IMR-90 (cell line): ENCODE measurements at regions not wholly inside any gene's neighbourhood (a gene's known extent, or its start where the extent isn't known, plus 50 kb on each side); places are given as distances from the start of the nearest gene placed in this dataset.
A peak's percentile ranks its signal among the peaks of the same experiment; 100 is the strongest.

ENCODE experiments used
- ATAC-seq: fragments of 200-7000 bp; cut with Tn5 transposase; 2 replicates; pipeline ENCODE4 v1.9.1; 2020; ENCODE audit warnings: low read depth, mild to moderate bottlenecking, moderate library complexity
- BruUV-seq: library from RNA; stranded (reverse); fragments of 400-500 nt; replicated peaks from 2 replicates; lab custom pipeline; 2021; lab: Mats Ljungman, UMichigan
- CTCF ChIA-PET: fragments of 300-600 bp; formaldehyde crosslinking; extraction: SDS; loops from one replicate; lab custom pipeline; 2021; ENCODE audit warnings: antibody characterized with exemption; lab: Yijun Ruan, JAX
- POLR2A ChIA-PET: fragments of 300-600 bp; sonication (Branson Sonifier 250); formaldehyde crosslinking; loops from one replicate; lab custom pipeline; 2022; ENCODE audit warnings: antibody characterized with exemption; ENCODE audit not compliant: unreplicated experiment; lab: Charles Lee
- DNase-seq: peaks from one replicate; pipeline ENCODE4 v3.0.0; 2013
- H2AFZ ChIP-seq: replicated peaks from 2 replicates; pipeline ENCODE3; 2013; ENCODE audit warnings: low read length, mild to moderate bottlenecking; ENCODE audit not compliant: poor library complexity
- H2AK5ac ChIP-seq: 2 replicates; pipeline ENCODE4 v1.6.1; 2013; ENCODE audit warnings: low read depth, low read length, inconsistent platforms
- H2AK9ac ChIP-seq: replicated peaks from 2 replicates; pipeline ENCODE3; 2013; ENCODE audit warnings: mild to moderate bottlenecking, low read depth, low read length, moderate library complexity; ENCODE audit not compliant: poor library complexity
- H2BK120ac ChIP-seq: 2 replicates; pipeline ENCODE4 v1.6.1; 2013; ENCODE audit warnings: low read depth, low read length, inconsistent platforms
- H2BK15ac ChIP-seq: 3 replicates; pipeline ENCODE4 v1.6.1; 2013; ENCODE audit warnings: low read depth, low read length, inconsistent platforms
- H2BK20ac ChIP-seq: 2 replicates; pipeline ENCODE4 v1.6.1; 2013; ENCODE audit warnings: low read depth, mild to moderate bottlenecking, inconsistent platforms, low read length, moderate library complexity
- H2BK5ac ChIP-seq: 2 replicates; pipeline ENCODE4 v1.6.1; 2013; ENCODE audit warnings: mild to moderate bottlenecking, low read depth, low read length, inconsistent platforms; ENCODE audit not compliant: poor library complexity, severe bottlenecking
- H3K14ac ChIP-seq: replicated peaks from 2 replicates; pipeline ENCODE4 v1.6.1; 2013; ENCODE audit warnings: low read depth, low read length, inconsistent platforms
- H3K18ac ChIP-seq: 2 replicates; pipeline ENCODE4 v1.6.1; 2013; ENCODE audit warnings: low read depth, low read length, control low read depth
- H3K23ac ChIP-seq: 2 replicates; pipeline ENCODE4 v1.6.1; 2013; ENCODE audit warnings: low read depth, low read length, inconsistent platforms
- H3K27ac ChIP-seq: 2 replicates; pipeline ENCODE4 v1.5.1; 2013; ENCODE audit warnings: mild to moderate bottlenecking, control low read depth, low read length; ENCODE audit not compliant: insufficient read depth
- H3K27me3 ChIP-seq: 2 replicates; pipeline ENCODE4 v1.6.1; 2013; ENCODE audit warnings: low read length; ENCODE audit not compliant: control insufficient read depth, insufficient read depth
- H3K36me3 ChIP-seq: 2 replicates; pipeline ENCODE4 v1.6.1; 2013; ENCODE audit warnings: low read length, mixed read lengths; ENCODE audit not compliant: control insufficient read depth, insufficient read depth
- H3K4ac ChIP-seq: 2 replicates; pipeline ENCODE4 v1.6.1; 2013; ENCODE audit warnings: low read depth, low read length, inconsistent platforms
- H3K4me1 ChIP-seq: 2 replicates; pipeline ENCODE4 v1.6.1; 2013; ENCODE audit warnings: low read length, mixed read lengths; ENCODE audit not compliant: control insufficient read depth, insufficient read depth
- H3K4me2 ChIP-seq: 2 replicates; pipeline ENCODE4 v1.6.1; 2013; ENCODE audit warnings: low read depth, mild to moderate bottlenecking, control low read depth, low read length, moderate library complexity
- H3K4me3 ChIP-seq: 2 replicates; pipeline ENCODE4 v1.5.1; 2013; ENCODE audit warnings: low read depth, mild to moderate bottlenecking, control low read depth, low read length, moderate library complexity; ENCODE audit not compliant: insufficient read depth
- H3K56ac ChIP-seq: 2 replicates; pipeline ENCODE4 v1.6.1; 2013; ENCODE audit warnings: low read length, inconsistent platforms; ENCODE audit not compliant: insufficient read depth; ENCODE audit errors: extremely low read depth
- H3K79me1 ChIP-seq, 2 experiments: 2 replicates each; pipeline ENCODE4 v1.6.1; 2013; ENCODE audit warnings: low read length in 2 of 2, inconsistent platforms in 1 of 2, low read depth in 1 of 2
- H3K9ac ChIP-seq: 2 replicates; pipeline ENCODE4 v1.6.1; 2013; ENCODE audit warnings: low read depth, low read length, control low read depth
- H3K9me1 ChIP-seq: 2 replicates; pipeline ENCODE4 v1.6.1; 2013; ENCODE audit warnings: low read length, inconsistent platforms; ENCODE audit not compliant: insufficient read depth
- H3K9me3 ChIP-seq: 2 replicates; pipeline ENCODE4 v1.6.1; 2013; ENCODE audit warnings: low read length; ENCODE audit not compliant: control insufficient read depth, insufficient read depth
- H4K20me1 ChIP-seq: 2 replicates; pipeline ENCODE4 v1.6.1; 2013; ENCODE audit warnings: low read length, inconsistent platforms; ENCODE audit not compliant: insufficient read depth
- H4K5ac ChIP-seq: 2 replicates; pipeline ENCODE4 v1.6.1; 2013; ENCODE audit warnings: mild to moderate bottlenecking, low read depth, low read length, control low read depth
- H4K8ac ChIP-seq, 2 experiments: 2 replicates each; pipeline ENCODE4 v1.6.1; 2013; ENCODE audit warnings: low read depth in 2 of 2, low read length in 2 of 2, control low read depth in 1 of 2, inconsistent platforms in 1 of 2
- H4K91ac ChIP-seq: 2 replicates; pipeline ENCODE4 v1.6.1; 2013; ENCODE audit warnings: low read depth, low read length, inconsistent platforms; ENCODE audit not compliant: insufficient read depth
- MAFK ChIP-seq: IDR thresholded peaks from 2 replicates; pipeline ENCODE4 v1.6.1; 2012; ENCODE audit warnings: low read depth, low read length, improper control_type of control experiment
- POLR2A ChIP-seq: IDR thresholded peaks from 2 replicates; pipeline ENCODE4 v1.6.1; 2012; ENCODE audit warnings: mild to moderate bottlenecking, low read depth, low read length
- WGBS, 2 experiments: methylation state at CpG; one replicate each; pipeline versions ENCODE4 v1.1.5 to v1.1.7; 2013; ENCODE audit warnings: missing lambda C conversion rate in 2 of 2; ENCODE audit not compliant: insufficient read length in 1 of 2; ENCODE audit errors: extremely low coverage in 2 of 2; 5-methylcytosine and 5-hydroxymethylcytosine counted together
- dilution Hi-C: fragments of 300-500 bp; cut with HindIII; formaldehyde crosslinking; loops from one replicate; pipeline ENCODE4 v1.14.3; 2018; ENCODE audit warnings: low sequenced_read_pairs; ENCODE audit not compliant: unreplicated experiment
- in situ Hi-C: fragments of 300-500 bp; cut with MboI; formaldehyde crosslinking; loops from 3 replicates; pipeline ENCODE4 v1.14.3; 2019; ENCODE audit warnings: low sequenced_read_pairs, inconsistent platforms, mixed read lengths
- intact Hi-C: fragments of 100-400 bp; cut with micrococcal nuclease; formaldehyde crosslinking; loops from 2 replicates; pipeline ENCODE4 v1.10.0; 2022

DNA sequence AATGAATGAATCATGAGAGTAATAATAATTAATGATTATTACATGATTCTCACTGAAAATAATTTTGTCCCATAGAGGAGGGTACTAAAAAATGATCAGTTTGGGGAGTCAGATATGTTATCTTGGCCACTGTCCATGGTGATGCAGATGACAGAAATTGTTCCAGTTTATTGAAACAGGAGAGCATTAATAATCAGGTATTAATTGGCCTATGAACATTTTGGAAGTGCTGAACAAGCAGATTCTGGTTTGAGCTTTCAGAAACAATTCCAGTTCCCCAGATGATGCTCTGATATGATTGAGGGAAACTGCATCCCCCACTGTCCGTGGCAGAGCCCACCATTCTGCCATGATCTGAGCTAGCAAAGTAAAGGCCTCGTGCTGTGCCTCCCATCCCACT is 345.2 kb downstream of the ZSWIM6 start:
- no peak overlapping the region for H2BK20ac ChIP-seq
- no peak overlapping the region for H4K5ac ChIP-seq
- H3K9me3 ChIP-seq: no peaks in the 10 kb centered on the region
- H2AK5ac ChIP-seq: no peak overlapping the region
- H3K27me3 ChIP-seq: peaks cover 19% of the 10 kb centered on the region
- H3K79me1 ChIP-seq: no peaks in the 10 kb centered on the region
- ATAC-seq (no peak), DNase-seq (no peak)
- no peak overlapping the region for H2AFZ ChIP-seq
- H3K4ac ChIP-seq: no peak overlapping the region
- H3K4me1 ChIP-seq: no peaks in the 10 kb centered on the region
- H4K91ac ChIP-seq: no peak overlapping the region
- no peak overlapping the region for H3K18ac ChIP-seq
- H4K8ac ChIP-seq: no peak overlapping the region
- no peak overlapping the region for H3K9ac ChIP-seq
- H3K36me3 ChIP-seq: no peaks in the 10 kb centered on the region
- no peaks in the 10 kb centered on the region for H4K20me1 ChIP-seq
- CTCF ChIA-PET: interaction anchor here (0.6 kb wide), 1 partner anchor 406 kb away, joined by 3 read pairs; no protein-coding TSS in a partner anchor
- no peak overlapping the region for H2AK9ac ChIP-seq
- H2BK15ac ChIP-seq: no peak overlapping the region
- TF ChIP-seq MAFK: peak; percentile 55; the same call in 1 of the 2 replicates
- no peak for TF ChIP-seq POLR2A
- in situ Hi-C loops: no loop called here
- dilution Hi-C loops: no loop called here
- H3K14ac ChIP-seq: no peak overlapping the region
- H3K9me1 ChIP-seq: no peaks in the 10 kb centered on the region
- no peak overlapping the region for H3K4me3 ChIP-seq
- H2BK120ac ChIP-seq: no peak overlapping the region
- H2BK5ac ChIP-seq: no peak overlapping the region
- POLR2A ChIA-PET: no interaction called here
- no peak overlapping the region for H3K4me2 ChIP-seq
- intact Hi-C loops: no loop called here
- no peak overlapping the region for H3K27ac ChIP-seq
- no TSS peak for BruUV-seq
- no peak overlapping the region for H3K56ac ChIP-seq
- WGBS, 2 experiments: no CpG with 5 or more reads among the region's 2 CpGs
- no peak overlapping the region for H3K23ac ChIP-seq
